Stimulated activated CD8-positive, alpha-beta memory T cell treated with anti-CD3 and anti-CD28 coated beads, Interleukin-15, amount 100 ng/mL, for 1 hour (primary cell): ENCODE measurements at regions not wholly inside any gene's neighbourhood (a gene's known extent, or its start where the extent isn't known, plus 50 kb on each side); places are given as distances from the start of the nearest gene placed in this dataset.

Source experiments
- DNase-seq: peaks from one replicate; pipeline ENCODE4 v3.0.0-alpha.2; 2020; ENCODE audit warnings: low read depth

GRCh38 chr7:25926009-25926408 is 226.0 kb upstream of the NFE2L3 start:
- no peak for DNase-seq

- no peak for DNase-seq
These were observed 225.5 kb upstream of the NFE2L3 start for GRCh38 chr7:25926451-25926850.

GRCh38 chr7:25926891-25927625 is 224.9 kb upstream of the NFE2L3 start:
- no peak for DNase-seq

- no peak for DNase-seq
These were observed 224.4 kb upstream of the NFE2L3 start for GRCh38 chr7:25927626-25927978.

- DNase-seq: no peak
These were observed 223.3 kb upstream of the NFE2L3 start for GRCh38 chr7:25928549-25929330.

GRCh38 chr7:25929448-25929847 is 222.6 kb upstream of the NFE2L3 start:
- DNase-seq: no peak

GRCh38 chr7:25930492-25931048 is 221.4 kb upstream of the NFE2L3 start:
- DNase-seq: no peak

- no peak for DNase-seq
These were observed 220.8 kb upstream of the NFE2L3 start for GRCh38 chr7:25931156-25931555.

GRCh38 chr7:25933921-25934320 is 218.1 kb upstream of the NFE2L3 start:
- no peak for DNase-seq

GRCh38 chr7:25940086-25940906 is 211.7 kb upstream of the NFE2L3 start:
- DNase-seq: no peak

GRCh38 chr7:25944777-25945515 is 207.1 kb upstream of the NFE2L3 start:
- DNase-seq: no peak

GRCh38 chr7:25945608-25946007 is 206.4 kb upstream of the NFE2L3 start:
- no peak for DNase-seq

GRCh38 chr7:25946181-25946580 is 205.8 kb upstream of the NFE2L3 start:
- no peak for DNase-seq

- no peak for DNase-seq
These were observed 204.1 kb upstream of the NFE2L3 start for GRCh38 chr7:25947669-25948516.

GRCh38 chr7:25949736-25950487 is 202.1 kb upstream of the NFE2L3 start:
- DNase-seq: no peak

- DNase-seq: peak; percentile 67
These were observed 201.2 kb upstream of the NFE2L3 start for GRCh38 chr7:25950488-25951413.

GRCh38 chr7:25951414-25952260 is 200.4 kb upstream of the NFE2L3 start:
- DNase-seq: no peak
